ENCODE measurements at regions not wholly inside any gene's neighbourhood (a gene's known extent, or its start where the extent isn't known, plus 50 kb on each side); places are given as distances from the start of the nearest gene placed in this dataset.

DNA sequence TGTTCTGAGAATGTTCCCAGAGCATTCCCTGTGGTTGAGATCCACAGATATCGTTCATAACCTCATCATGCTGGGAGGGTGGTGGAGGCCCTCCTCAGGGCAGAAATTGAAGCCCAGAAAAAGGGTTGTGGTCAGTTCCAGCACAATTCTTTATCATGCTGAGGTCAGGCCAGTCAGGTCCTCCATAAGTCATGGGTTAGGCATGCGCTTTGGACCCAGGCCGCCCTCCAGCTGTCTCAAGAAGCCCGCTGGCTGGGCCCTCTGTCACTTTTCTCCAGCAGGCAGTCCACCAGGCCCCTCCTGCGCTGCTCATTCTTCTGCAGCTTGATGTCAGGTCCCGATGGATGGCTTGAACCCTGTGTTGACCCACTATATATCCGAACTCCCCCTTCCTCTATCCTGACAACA lies 151.1 kb upstream of the NT5C1B start:
- TF ChIP-seq, protein P1, sequence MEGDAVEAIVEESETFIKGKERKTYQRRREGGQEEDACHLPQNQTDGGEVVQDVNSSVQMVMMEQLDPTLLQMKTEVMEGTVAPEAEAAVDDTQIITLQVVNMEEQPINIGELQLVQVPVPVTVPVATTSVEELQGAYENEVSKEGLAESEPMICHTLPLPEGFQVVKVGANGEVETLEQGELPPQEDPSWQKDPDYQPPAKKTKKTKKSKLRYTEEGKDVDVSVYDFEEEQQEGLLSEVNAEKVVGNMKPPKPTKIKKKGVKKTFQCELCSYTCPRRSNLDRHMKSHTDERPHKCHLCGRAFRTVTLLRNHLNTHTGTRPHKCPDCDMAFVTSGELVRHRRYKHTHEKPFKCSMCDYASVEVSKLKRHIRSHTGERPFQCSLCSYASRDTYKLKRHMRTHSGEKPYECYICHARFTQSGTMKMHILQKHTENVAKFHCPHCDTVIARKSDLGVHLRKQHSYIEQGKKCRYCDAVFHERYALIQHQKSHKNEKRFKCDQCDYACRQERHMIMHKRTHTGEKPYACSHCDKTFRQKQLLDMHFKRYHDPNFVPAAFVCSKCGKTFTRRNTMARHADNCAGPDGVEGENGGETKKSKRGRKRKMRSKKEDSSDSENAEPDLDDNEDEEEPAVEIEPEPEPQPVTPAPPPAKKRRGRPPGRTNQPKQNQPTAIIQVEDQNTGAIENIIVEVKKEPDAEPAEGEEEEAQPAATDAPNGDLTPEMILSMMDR (IDR thresholded peaks at IDR 0.05; ENCODE audit: insufficient read depth, low read length, missing control alignments) = no peak
- H3K4me3 ChIP-seq (ENCODE audit: low read depth, low read length) = no peak overlapping the region
- ChIA-PET CTCF (interaction anchor here (1.0 to 3.8 kb wide), 5 partner anchors 9 to 352 kb away, joined by 3 to 32 read pairs (median 4); no protein-coding TSS in a partner anchor), POLR2A (no interaction called here)
- no peak for DNase-seq (ENCODE audit: low read depth, low spot score)

DNA sequence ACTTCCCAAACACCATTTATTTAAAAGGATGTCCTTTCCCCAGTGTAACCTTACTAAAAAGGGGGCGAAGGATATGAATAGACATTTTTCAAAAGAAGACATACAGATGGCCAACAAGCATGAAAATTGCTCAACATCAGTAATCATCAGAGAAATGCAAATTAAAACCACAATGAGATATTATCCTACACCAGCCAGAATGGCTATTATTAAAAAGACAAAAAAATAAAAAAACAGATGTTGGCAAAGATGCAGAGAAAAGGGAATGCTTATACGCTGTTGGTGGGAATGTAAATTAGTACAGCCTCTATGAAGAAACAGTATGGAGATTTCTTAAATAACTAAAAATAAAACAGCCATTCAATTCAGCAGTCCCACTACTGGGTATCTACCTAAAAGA lies 142.3 kb upstream of the NT5C1B start:
- POLR2A ChIA-PET = no interaction called here

DNA sequence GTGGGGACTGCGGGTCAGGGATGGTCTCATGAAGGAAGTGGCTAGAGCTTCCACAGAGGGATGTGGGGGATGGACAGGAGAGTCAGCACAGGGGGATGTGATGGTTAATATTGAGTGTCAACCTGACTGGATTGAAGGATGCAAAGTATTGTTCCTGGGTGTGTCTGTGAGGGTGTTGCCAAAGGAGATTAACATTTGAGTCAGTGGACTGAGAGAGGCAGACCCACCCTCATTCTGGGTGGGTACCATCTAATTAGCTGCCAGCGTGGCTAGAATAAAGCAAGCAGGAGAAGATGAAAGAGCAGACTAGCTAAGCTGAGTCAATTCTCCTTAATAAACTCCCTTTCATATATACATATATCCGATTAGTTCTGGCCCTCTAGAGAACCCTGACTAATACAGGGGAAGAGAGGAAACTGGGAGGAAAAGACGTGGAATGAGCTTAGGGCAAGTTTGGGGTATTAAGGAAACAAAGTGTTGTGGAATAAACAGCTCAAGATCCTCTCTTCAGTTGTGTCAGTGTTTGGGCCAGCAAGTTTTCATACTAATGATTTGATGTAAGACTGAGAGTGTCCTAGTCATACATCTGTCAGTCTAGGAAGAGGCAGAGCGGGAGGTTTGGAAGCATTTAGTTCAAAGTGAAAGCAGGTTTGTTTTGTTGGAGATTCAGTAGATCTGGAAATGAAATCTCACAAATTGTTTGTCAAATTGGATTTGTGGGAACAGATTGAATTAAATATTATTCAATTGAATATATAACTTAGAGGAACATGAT lies 135.2 kb upstream of the NT5C1B start:
- TF ChIP-seq, protein P1 (IDR thresholded peaks at IDR 0.05; ENCODE audit: insufficient read depth, low read length, missing control alignments) = no peak
- no peak overlapping the region for H3K4me3 ChIP-seq (ENCODE audit: low read depth, low read length)
- no peak for DNase-seq (ENCODE audit: low read depth, low spot score)
- POLR2A ChIA-PET = no interaction called here
- CTCF ChIA-PET = no interaction called here

More for the DNA sequence above, 142.3 kb upstream of the NT5C1B start:
- TF ChIP-seq, protein P1 (IDR thresholded peaks at IDR 0.05; ENCODE audit: insufficient read depth, low read length, missing control alignments) = no peak
- H3K4me3 ChIP-seq (ENCODE audit: low read depth, low read length) = no peak overlapping the region
- no peak for DNase-seq (ENCODE audit: low read depth, low spot score)
- CTCF ChIA-PET = no interaction called here

DNA sequence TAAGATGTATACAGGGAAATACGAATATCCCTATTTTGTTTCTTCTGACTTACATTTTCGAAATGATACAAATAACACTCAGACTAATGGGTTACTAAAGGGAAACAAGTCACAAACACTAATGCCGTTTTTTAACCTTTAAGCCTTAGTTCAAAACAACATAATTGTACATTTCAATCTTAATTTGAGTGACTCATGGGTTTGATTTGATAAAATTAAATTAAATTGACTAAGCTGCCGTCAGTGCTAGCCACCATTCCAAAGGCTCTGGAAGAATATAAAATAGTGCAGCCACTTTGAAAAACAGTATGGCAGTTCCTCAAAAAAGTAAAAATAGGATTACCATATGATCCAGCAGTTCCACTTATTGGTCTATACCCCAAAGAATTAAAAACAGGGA lies 133.8 kb upstream of the NT5C1B start:
- TF ChIP-seq, protein P1 (IDR thresholded peaks at IDR 0.05; ENCODE audit: insufficient read depth, low read length, missing control alignments) = no peak

DNA sequence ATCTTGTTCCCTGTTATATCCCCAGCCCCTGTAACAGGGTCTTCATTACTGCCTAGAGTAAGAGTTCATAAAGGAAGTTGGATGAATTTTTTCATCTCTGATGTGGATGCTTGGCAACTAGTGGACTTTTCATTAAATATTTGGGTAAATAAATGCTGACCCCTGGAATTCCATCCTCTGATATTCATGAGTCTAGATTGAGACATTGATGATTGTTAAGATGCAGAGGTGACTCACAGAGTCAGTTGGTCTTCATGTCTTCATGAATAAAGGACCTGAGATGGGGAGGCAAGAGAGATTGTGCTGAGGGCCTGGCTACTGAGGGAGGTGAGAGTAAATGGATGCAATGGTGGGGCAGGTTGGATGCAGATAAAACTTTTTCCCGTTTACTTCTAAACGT lies 132.7 kb upstream of the NT5C1B start:
- TF ChIP-seq, protein P1 (IDR thresholded peaks at IDR 0.05; ENCODE audit: insufficient read depth, low read length, missing control alignments) = no peak
- H3K4me3 ChIP-seq (ENCODE audit: low read depth, low read length) = no peak overlapping the region
- POLR2A ChIA-PET = no interaction called here
- DNase-seq (ENCODE audit: low read depth, low spot score) = no peak
- CTCF ChIA-PET = no interaction called here

More for the DNA sequence above, 133.8 kb upstream of the NT5C1B start:
- no peak for DNase-seq (ENCODE audit: low read depth, low spot score)
- ChIA-PET CTCF (no interaction called here), POLR2A (no interaction called here)
- H3K4me3 ChIP-seq (ENCODE audit: low read depth, low read length) = no peak overlapping the region

DNA sequence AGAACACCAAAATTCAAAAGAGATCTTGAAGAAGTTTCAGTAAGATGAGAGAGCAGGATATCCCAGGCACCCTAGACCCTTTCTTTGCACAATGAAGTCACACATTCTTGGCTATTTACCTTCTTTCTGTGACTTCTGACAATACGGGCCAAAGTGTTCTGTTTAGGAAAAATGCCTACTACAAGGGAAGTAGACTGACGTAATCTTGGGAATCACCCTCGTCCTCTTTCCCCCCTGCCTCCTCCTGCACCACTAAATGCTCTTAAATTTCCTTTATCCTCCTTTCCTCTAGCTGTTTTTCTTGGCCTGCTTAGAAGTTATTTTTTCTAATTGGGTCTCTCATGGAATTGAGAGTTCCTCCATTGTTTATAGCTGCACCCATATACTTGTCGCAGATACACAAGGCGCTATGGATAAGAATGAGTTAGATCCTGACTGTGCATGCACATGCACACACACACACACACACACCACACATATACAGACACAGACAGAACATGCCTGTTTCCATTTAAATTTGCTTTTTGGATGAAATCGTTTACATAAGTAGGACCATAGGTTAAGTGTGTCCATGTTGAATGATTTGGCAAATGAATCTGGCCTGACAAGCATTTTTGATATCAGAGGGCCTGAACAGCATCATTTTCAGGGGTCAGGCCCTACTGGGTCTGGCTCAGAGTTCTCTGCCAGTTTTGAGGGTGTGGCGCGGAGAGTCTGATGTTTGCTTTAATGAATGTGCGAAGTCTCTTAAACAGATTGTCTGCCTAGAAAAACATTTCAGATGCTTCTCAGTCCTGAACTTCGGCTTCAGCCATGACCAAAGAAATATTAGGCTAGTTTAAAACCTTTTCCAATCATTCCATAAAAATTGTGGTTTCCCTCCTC lies 131.9 kb upstream of the NT5C1B start:
- TF ChIP-seq, protein P1 (IDR thresholded peaks at IDR 0.05; ENCODE audit: insufficient read depth, low read length, missing control alignments) = no peak
- CTCF ChIA-PET = no interaction called here
- H3K4me3 ChIP-seq (ENCODE audit: low read depth, low read length) = no peak overlapping the region
- DNase-seq (ENCODE audit: low read depth, low spot score) = no peak
- POLR2A ChIA-PET = interaction anchor here (0.5 kb wide), 1 partner anchor 112 kb away, joined by 3 read pairs; no protein-coding TSS in a partner anchor
